ENCODE measurements at regions not wholly inside any gene's neighbourhood (a gene's known extent, or its start where the extent isn't known, plus 50 kb on each side); places are given as distances from the start of the nearest gene placed in this dataset.
A peak's percentile ranks its signal among the peaks of the same experiment; 100 is the strongest.

DNA sequence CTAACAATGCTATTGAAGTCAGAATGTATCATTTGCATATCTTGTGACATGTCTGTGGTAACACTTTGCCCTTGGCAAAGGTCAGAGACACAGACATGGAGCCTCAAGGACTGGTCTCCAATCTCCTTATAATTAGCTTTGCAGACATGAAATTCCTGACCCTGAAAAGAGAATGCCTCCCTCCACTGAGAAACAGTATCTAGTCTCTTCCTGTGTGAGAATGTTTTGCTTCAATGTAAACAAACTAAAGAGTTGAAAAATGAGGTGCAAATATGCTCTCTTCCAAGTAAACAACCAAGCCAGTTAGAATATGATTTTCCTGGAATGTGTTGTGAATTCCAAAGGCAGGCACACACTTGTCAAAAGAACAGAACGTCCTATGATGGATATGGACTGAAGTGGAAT lies 407.1 kb upstream of the MARCKS start:
- H3K4me1 ChIP-seq (ENCODE audit: insufficient read depth), result no peaks in the 10 kb centered on the region
- DNase-seq, result no peak
- no peaks in the 10 kb centered on the region for H3K36me3 ChIP-seq
- intact Hi-C loops (cut with DNase I), result no loop called here
- 7 to 44% (median 19%) methylated on average over 1 of the region's 1 CpG for WGBS, 3 donors
- TF ChIP-seq EP300 (IDR thresholded peaks at IDR 0.05) (no peak), POLR2A (IDR thresholded peaks at IDR 0.05) (no peak)
- TF ChIP-seq, protein P1, sequence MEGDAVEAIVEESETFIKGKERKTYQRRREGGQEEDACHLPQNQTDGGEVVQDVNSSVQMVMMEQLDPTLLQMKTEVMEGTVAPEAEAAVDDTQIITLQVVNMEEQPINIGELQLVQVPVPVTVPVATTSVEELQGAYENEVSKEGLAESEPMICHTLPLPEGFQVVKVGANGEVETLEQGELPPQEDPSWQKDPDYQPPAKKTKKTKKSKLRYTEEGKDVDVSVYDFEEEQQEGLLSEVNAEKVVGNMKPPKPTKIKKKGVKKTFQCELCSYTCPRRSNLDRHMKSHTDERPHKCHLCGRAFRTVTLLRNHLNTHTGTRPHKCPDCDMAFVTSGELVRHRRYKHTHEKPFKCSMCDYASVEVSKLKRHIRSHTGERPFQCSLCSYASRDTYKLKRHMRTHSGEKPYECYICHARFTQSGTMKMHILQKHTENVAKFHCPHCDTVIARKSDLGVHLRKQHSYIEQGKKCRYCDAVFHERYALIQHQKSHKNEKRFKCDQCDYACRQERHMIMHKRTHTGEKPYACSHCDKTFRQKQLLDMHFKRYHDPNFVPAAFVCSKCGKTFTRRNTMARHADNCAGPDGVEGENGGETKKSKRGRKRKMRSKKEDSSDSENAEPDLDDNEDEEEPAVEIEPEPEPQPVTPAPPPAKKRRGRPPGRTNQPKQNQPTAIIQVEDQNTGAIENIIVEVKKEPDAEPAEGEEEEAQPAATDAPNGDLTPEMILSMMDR (IDR thresholded peaks at IDR 0.05), result no peak
- H3K4me3 ChIP-seq, result no peak overlapping the region
- H3K27me3 ChIP-seq, result no peaks in the 10 kb centered on the region
- H3K9me3 ChIP-seq, result no peaks in the 10 kb centered on the region
- no peak overlapping the region for H3K27ac ChIP-seq

DNA sequence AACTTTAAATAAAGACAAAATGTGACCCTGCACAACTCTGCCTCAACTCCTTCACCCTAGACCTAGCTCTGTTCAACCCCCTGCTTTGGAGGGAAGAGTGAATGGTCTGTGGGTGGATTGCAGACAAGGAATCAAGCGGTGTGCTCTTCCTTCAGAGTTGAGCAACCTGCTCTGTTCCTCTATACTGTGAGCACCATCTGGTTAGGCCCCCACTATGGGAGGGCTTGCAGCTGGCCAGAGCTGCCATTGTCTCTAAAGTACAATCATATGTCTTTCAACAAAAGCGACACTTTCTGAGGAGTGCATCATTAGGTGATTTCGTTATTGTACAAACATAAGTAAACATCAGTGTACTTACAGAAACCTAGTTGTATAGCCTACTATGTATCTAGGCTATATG lies 406.1 kb upstream of the MARCKS start:
- Histone ChIP-seq H3K27me3 (no peaks in the 10 kb centered on the region), H3K4me3 (no peak overlapping the region), H3K4me1 (ENCODE audit: insufficient read depth) (no peaks in the 10 kb centered on the region), H3K27ac (no peak overlapping the region), H3K9me3 (no peaks in the 10 kb centered on the region), H3K36me3 (no peaks in the 10 kb centered on the region)
- WGBS, 3 donors, result 94 to 100% (median 98%) methylated on average over 3 of the region's 3 CpGs
- no peak for TF ChIP-seq POLR2A (IDR thresholded peaks at IDR 0.05)
- no peak for TF ChIP-seq EP300 (IDR thresholded peaks at IDR 0.05)
- TF ChIP-seq, protein P1 (IDR thresholded peaks at IDR 0.05), result no peak
- intact Hi-C loops (cut with DNase I), result no loop called here
- no peak for DNase-seq

DNA sequence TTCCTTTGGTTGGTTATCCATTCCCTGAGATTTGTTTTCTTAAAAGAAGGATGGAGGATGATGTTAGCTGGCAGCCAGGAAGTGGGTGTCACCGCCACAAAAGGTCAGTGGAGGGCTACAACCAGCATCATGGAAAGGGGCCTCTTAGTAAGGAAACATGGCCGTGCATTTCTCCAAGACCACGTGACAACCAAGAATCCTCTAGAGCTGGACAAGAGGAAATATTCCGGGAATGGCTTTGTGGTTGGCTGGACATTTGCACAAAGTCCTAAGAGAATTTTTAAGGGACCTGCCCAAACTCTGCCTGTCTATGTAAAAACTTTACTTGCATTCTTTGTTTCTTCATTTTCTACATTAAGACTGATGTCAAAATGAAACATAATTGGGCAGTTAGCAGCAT lies 399.9 kb upstream of the MARCKS start:
- Histone ChIP-seq H3K4me3 (no peak overlapping the region), H3K9me3 (no peaks in the 10 kb centered on the region), H3K4me1 (ENCODE audit: insufficient read depth) (peaks cover 3% of the 10 kb centered on the region), H3K27me3 (no peaks in the 10 kb centered on the region), H3K27ac (no peak overlapping the region), H3K36me3 (no peaks in the 10 kb centered on the region)
- intact Hi-C loops (cut with DNase I), result no loop called here
- TF ChIP-seq POLR2A (IDR thresholded peaks at IDR 0.05) (no peak), EP300 (IDR thresholded peaks at IDR 0.05) (no peak)
- TF ChIP-seq, protein P1 (IDR thresholded peaks at IDR 0.05), result no peak
- 62 to 79% (median 66%) methylated on average over 4 of the region's 4 CpGs for WGBS, 3 donors
- peak in 1 of 5 donors; percentile 17 for DNase-seq

DNA sequence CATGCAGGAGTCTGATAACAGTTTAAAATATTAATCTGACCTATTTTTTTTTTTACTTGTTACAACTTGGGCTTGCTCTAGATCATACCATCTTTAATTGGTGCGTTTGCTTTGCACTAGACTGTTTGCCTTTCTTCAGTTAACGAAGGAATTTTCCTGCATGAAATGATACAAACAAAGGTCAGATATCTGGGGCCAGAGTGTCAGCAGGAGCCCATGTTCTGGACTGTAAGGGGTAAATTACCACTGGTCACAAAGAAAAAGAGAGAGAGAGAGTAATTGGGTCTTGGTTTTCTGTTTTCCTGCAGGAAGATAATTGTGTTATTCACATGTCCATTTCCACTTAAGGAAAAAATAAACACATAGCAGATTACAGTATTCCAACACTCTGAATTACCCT lies 399.4 kb upstream of the MARCKS start:
- no peak for DNase-seq
- Histone ChIP-seq H3K4me3 (no peak overlapping the region), H3K36me3 (no peaks in the 10 kb centered on the region), H3K9me3 (no peaks in the 10 kb centered on the region), H3K27me3 (no peaks in the 10 kb centered on the region), H3K27ac (no peak overlapping the region), H3K4me1 (ENCODE audit: insufficient read depth) (peaks cover 3% of the 10 kb centered on the region)
- no peak for TF ChIP-seq EP300 (IDR thresholded peaks at IDR 0.05)
- no peak for TF ChIP-seq POLR2A (IDR thresholded peaks at IDR 0.05)
- TF ChIP-seq, protein P1 (IDR thresholded peaks at IDR 0.05), result no peak
- intact Hi-C loops (cut with DNase I), result no loop called here
- 35 to 45% (median 38%) methylated on average over 2 of the region's 2 CpGs for WGBS, 3 donors

Measured in ovary (tissue), 7 donors.